AG09319 (cell line): ENCODE measurements at regions not wholly inside any gene's neighbourhood (a gene's known extent, or its start where the extent isn't known, plus 50 kb on each side); places are given as distances from the start of the nearest gene placed in this dataset.

Experiments used
- DNase-seq: peaks from one replicate; pipeline ENCODE4 v3.0.0-alpha.2; 2010; ENCODE audit warnings: low read depth; ENCODE audit errors: extremely low read depth
- CTCF ChIP-seq: IDR thresholded peaks from 2 replicates; pipeline ENCODE4 v1.5.1; 2011; ENCODE audit warnings: low read depth, mild to moderate bottlenecking, inconsistent platforms, low read length, moderate library complexity

GRCh38 chr4:4962928-4963327 is 56.3 kb downstream of the CYTL1 start:
- no peak for TF ChIP-seq CTCF

More at GRCh38 chr4:4962928-4963327, 56.3 kb downstream of the CYTL1 start:
- no peak for DNase-seq
